HepG2 (cell line): ENCODE measurements at regions not wholly inside any gene's neighbourhood (a gene's known extent, or its start where the extent isn't known, plus 50 kb on each side); places are given as distances from the start of the nearest gene placed in this dataset.

ENCODE experiments used
- ATAC-seq: fragments of 200-7000 bp; cut with Tn5 transposase; 3 replicates; pipeline ENCODE4 v1.9.1; 2020; ENCODE audit warnings: mild to moderate bottlenecking, moderate library complexity
- BruUV-seq: library from RNA; stranded (reverse); fragments of 400-500 nt; replicated peaks from 2 replicates; lab custom pipeline; 2021; lab: Mats Ljungman, UMichigan
- CTCF ChIA-PET: fragments of 300-600 bp; formaldehyde crosslinking; extraction: SDS; loops from one replicate; lab custom pipeline; 2021; ENCODE audit warnings: low total read pairs, inconsistent platforms, low intra/inter-chr PET ratio; lab: Yijun Ruan, JAX
- POLR2A ChIA-PET: fragments of 350-600 bp; sonication (Branson Sonifier 250); formaldehyde crosslinking; loops from one replicate; lab custom pipeline; 2020; ENCODE audit warnings: antibody characterized with exemption, inconsistent platforms; lab: Yijun Ruan, JAX
- DNase-seq: peaks from one replicate; pipeline ENCODE4 v3.0.0-alpha.2; 2015; ENCODE audit warnings: low spot score
- FAIRE-seq: peaks from 3 replicates; lab custom pipeline; 2011; peaks lifted over from hg19 to GRCh38; lab: Jason Lieb, UNC
- H2AFZ ChIP-seq: one replicate; pipeline ENCODE4 v1.6.1; 2011; ENCODE audit warnings: low read length, inconsistent platforms
- H3K27ac ChIP-seq: fragments of 300-600 bp; 3 replicates; pipeline ENCODE4 v1.8.0; 2011; ENCODE audit warnings: mixed run types, mild to moderate bottlenecking, mixed read lengths, low read length, inconsistent platforms; ENCODE audit not compliant: insufficient read depth; ENCODE audit errors: extremely low read length
- H3K27me3 ChIP-seq, 2 experiments: fragments of 200-600 bp in 1 of 2; 2 replicates in 1 of 2; 3 replicates in 1 of 2; pipeline versions ENCODE4 v1.6.0 to v1.8.0; 2011; ENCODE audit warnings: low read length in 2 of 2, mild to moderate bottlenecking in 2 of 2, moderate library complexity in 2 of 2, inconsistent platforms in 1 of 2; ENCODE audit not compliant: insufficient read depth in 2 of 2, control insufficient read depth in 1 of 2
- H3K36me3 ChIP-seq, 2 experiments: fragments of 200-600 bp in 1 of 2; replicated peaks in 1 of 2; 2 replicates in 1 of 2; 3 replicates in 1 of 2; pipeline versions ENCODE4 v1.5.1 to v1.8.0; 2011; ENCODE audit warnings: low read length in 2 of 2, inconsistent platforms in 1 of 2; ENCODE audit not compliant: insufficient read depth in 2 of 2, control insufficient read depth in 1 of 2
- H3K4me1 ChIP-seq: 2 replicates; pipeline ENCODE4 v1.5.1; 2012; ENCODE audit warnings: low read length, inconsistent platforms; ENCODE audit not compliant: insufficient read depth
- H3K4me2 ChIP-seq: 2 replicates; pipeline ENCODE4 v1.6.0; 2011; ENCODE audit warnings: low read depth, low read length, inconsistent platforms
- H3K4me3 ChIP-seq, 3 experiments: fragments of 200-600 bp in 1 of 3; sonication (generic), shearing (Covaris generic) in 1 of 3; replicated peaks in 1 of 3; 2 replicates each; pipeline ENCODE4 v1.5.1; 2011 to 2016; ENCODE audit warnings: low read length in 3 of 3, inconsistent platforms in 2 of 3, low read depth in 2 of 3, mild to moderate bottlenecking in 2 of 3, control low read depth in 1 of 3, mixed read lengths in 1 of 3; ENCODE audit not compliant: insufficient read depth in 1 of 3
- H3K79me2 ChIP-seq: one replicate; pipeline ENCODE4 v1.6.1; 2011; ENCODE audit warnings: low read length, inconsistent platforms; ENCODE audit not compliant: insufficient read depth
- H3K9ac ChIP-seq: 2 replicates; pipeline ENCODE4 v1.6.0; 2011; ENCODE audit warnings: mild to moderate bottlenecking, low read depth, low read length, inconsistent platforms; ENCODE audit not compliant: insufficient read depth
- H3K9me3 ChIP-seq: 2 replicates; pipeline ENCODE4 v1.5.1; 2012; ENCODE audit warnings: mild to moderate bottlenecking, low read length
- H4K20me1 ChIP-seq: 2 replicates; pipeline ENCODE4 v1.6.0; 2011; ENCODE audit warnings: inconsistent platforms, mild to moderate bottlenecking, low read length, moderate library complexity; ENCODE audit not compliant: insufficient read depth
- CBX1 ChIP-seq: IDR thresholded peaks from one replicate; pipeline ENCODE4 v1.6.1; 2016; ENCODE audit warnings: antibody characterized with exemption, low read depth
- CC2D1A ChIP-seq: sonication (generic); formaldehyde crosslinking; IDR thresholded peaks from 2 replicates; pipeline ENCODE4 v1.8.1; 2023; ENCODE audit warnings: mild to moderate bottlenecking, missing genetic modification reagents
- HOMEZ ChIP-seq: IDR thresholded peaks from 2 replicates; pipeline ENCODE4 v1.6.1; 2016; ENCODE audit warnings: low read depth
- JARID2 ChIP-seq: sonication (generic); formaldehyde crosslinking; IDR thresholded peaks from 2 replicates; pipeline ENCODE4 v1.8.1; 2023; ENCODE audit warnings: missing genetic modification reagents, inconsistent platforms; ENCODE audit not compliant: insufficient replicate concordance
- KAT8 ChIP-seq: IDR thresholded peaks from 2 replicates; pipeline ENCODE4 v1.6.1; 2016; ENCODE audit warnings: missing genetic modification reagents, missing compliant biosample characterization
- TCF7 ChIP-seq: sonication (generic); IDR thresholded peaks from 2 replicates; pipeline ENCODE4 v1.6.1; 2016; ENCODE audit warnings: antibody characterized with exemption, low read depth
- ZEB1 ChIP-seq: IDR thresholded peaks from 2 replicates; pipeline ENCODE4 v1.6.1; 2012; ENCODE audit warnings: mild to moderate bottlenecking, low read depth, inconsistent platforms; ENCODE audit not compliant: insufficient replicate concordance
- ZSCAN21 ChIP-seq: sonication (generic); formaldehyde crosslinking; IDR thresholded peaks from 2 replicates; pipeline ENCODE4 v1.8.0; 2022; ENCODE audit warnings: mild to moderate bottlenecking, missing genetic modification reagents, moderate library complexity, borderline replicate concordance
- WGBS: methylation state at CpG from one replicate; pipeline ENCODE4 v1.1.6; 2017; ENCODE audit warnings: low lambda C conversion rate; 5-methylcytosine and 5-hydroxymethylcytosine counted together
- in situ Hi-C: cut with HindIII; loops from 2 replicates; pipeline ENCODE4 v1.10.0; 2017; ENCODE audit warnings: low pct_unique_long_range_greater_than_20kb; ENCODE audit not compliant: extremely low pct_ligation_motif_present
- intact Hi-C: fragments of 100-400 bp; cut with micrococcal nuclease; formaldehyde crosslinking; loops from one replicate; pipeline ENCODE4 v1.10.0; 2022; ENCODE audit not compliant: unreplicated experiment

GRCh38 chr7:35495844-35496243 lies 199.1 kb downstream of the HERPUD2 start (continued):
- no peak for TF ChIP-seq ZEB1
- no peak for TF ChIP-seq CC2D1A (CRISPR knock-in tag)
- no peak for TF ChIP-seq KAT8 (CRISPR knock-in tag)
- no peak for TF ChIP-seq TCF7
- no peak for TF ChIP-seq CBX1
- no peak for TF ChIP-seq JARID2 (CRISPR knock-in tag)
- TF ChIP-seq HOMEZ (CRISPR knock-in tag) = no peak

GRCh38 chr7:35495377-35495776 lies 199.6 kb downstream of the HERPUD2 start:
- WGBS = 17% methylated on average over 2 of the region's 2 CpGs
- POLR2A ChIA-PET = no interaction called here
- BruUV-seq = no TSS peak
- DNase-seq = no peak
- no peak overlapping the region for H3K9ac ChIP-seq
- H3K79me2 ChIP-seq = no peaks in the 10 kb centered on the region
- intact Hi-C loops = no loop called here
- H3K27ac ChIP-seq = no peak overlapping the region
- no peaks in the 10 kb centered on the region for H3K9me3 ChIP-seq
- H3K4me1 ChIP-seq = no peaks in the 10 kb centered on the region
- in situ Hi-C loops = no loop called here
- FAIRE-seq = no peak
- no peak for TF ChIP-seq ZSCAN21 (CRISPR knock-in tag)
- TF ChIP-seq, all 625 proteins: peak for 0
- CTCF ChIA-PET = no interaction called here
- Histone ChIP-seq H4K20me1 (no peaks in the 10 kb centered on the region), H3K4me3 (no peak overlapping the region), H2AFZ (no peak overlapping the region), H3K4me2 (no peak overlapping the region), H3K36me3 (no peaks in the 10 kb centered on the region), H3K27me3 (peaks cover 0 to 8% of the 10 kb centered on the region in 2 experiments; a peak in 3 of 5 replicates)
- ATAC-seq = no peak
